RCC 7860 (cell line): ENCODE measurements at regions not wholly inside any gene's neighbourhood (a gene's known extent, or its start where the extent isn't known, plus 50 kb on each side); places are given as distances from the start of the nearest gene placed in this dataset.
"Not testable (repeated sequence)": the region's sequence is repeated elsewhere in the genome, so short reads cannot be mapped to it uniquely, and the experiment has no call there.

Experiments
- DNase-seq: peaks from one replicate; pipeline ENCODE4 v3.0.0-alpha.2; 2015; ENCODE audit warnings: low spot score
- FAIRE-seq: peaks from 2 replicates; lab custom pipeline; 2012; peaks lifted over from hg19 to GRCh38; lab: Jason Lieb, UNC

- DNase-seq (no peak), FAIRE-seq (no peak)
Measured at GRCh38 chr4:92199135-92199534, 104.6 kb upstream of the GRID2 start.

- no peak for FAIRE-seq
- no peak for DNase-seq
Measured at GRCh38 chr4:92210906-92211305, 92.9 kb upstream of the GRID2 start.

- no peak for FAIRE-seq
- no peak for DNase-seq
Measured at GRCh38 chr4:92215476-92215875, 88.3 kb upstream of the GRID2 start.

- FAIRE-seq (no peak), DNase-seq (no peak)
Measured at GRCh38 chr4:92231511-92231910, 72.3 kb upstream of the GRID2 start.

GRCh38 chr4:92232566-92232965, 71.2 kb upstream of the GRID2 start:
- DNase-seq = peak; percentile 7
- FAIRE-seq = no peak

GRCh38 chr4:92234393-92235176, 69.2 kb upstream of the GRID2 start:
- DNase-seq = peak; percentile 92
- peak; percentile 98 for FAIRE-seq

- peak; percentile 29 for DNase-seq
- peak; percentile 60 for FAIRE-seq
Measured at GRCh38 chr4:92235731-92236130, 68.0 kb upstream of the GRID2 start.

GRCh38 chr4:92236877-92237276, 66.9 kb upstream of the GRID2 start:
- FAIRE-seq = no peak
- no peak for DNase-seq

- DNase-seq = no peak
- no peak for FAIRE-seq
Measured at GRCh38 chr4:92237559-92237958, 66.2 kb upstream of the GRID2 start.

- FAIRE-seq = no peak
Measured at GRCh38 chr4:92241094-92241493, 62.7 kb upstream of the GRID2 start.

GRCh38 chr4:92246384-92246783, 57.4 kb upstream of the GRID2 start:
- DNase-seq = no peak
- no peak for FAIRE-seq

More at GRCh38 chr4:92241094-92241493, 62.7 kb upstream of the GRID2 start:
- DNase-seq = no peak

- FAIRE-seq = no peak
- DNase-seq = no peak
Measured at GRCh38 chr4:92249541-92249940, 54.2 kb upstream of the GRID2 start.

- no peak for DNase-seq
- no peak for FAIRE-seq
Measured at GRCh38 chr4:92251711-92252110, 52.1 kb upstream of the GRID2 start.

GRCh38 chr4:92252358-92252757, 51.4 kb upstream of the GRID2 start:
- DNase-seq, FAIRE-seq: not testable (repeated sequence)

GRCh38 chr4:92252846-92253245, 50.9 kb upstream of the GRID2 start:
- FAIRE-seq = no peak
- DNase-seq = no peak

- FAIRE-seq (no peak), DNase-seq (no peak)
Measured at GRCh38 chr4:92253550-92253949, 50.2 kb upstream of the GRID2 start.
